ENCODE measurements at regions not wholly inside any gene's neighbourhood (a gene's known extent, or its start where the extent isn't known, plus 50 kb on each side); places are given as distances from the start of the nearest gene placed in this dataset.

GRCh38 chr1:187631381-187631675, 802.6 kb downstream of the PLA2G4A start:
- Histone ChIP-seq H3K9me3 (ENCODE audit: insufficient read depth, low read depth, low read length) (peaks cover 30% of the 10 kb centered on the region), H3K27ac (ENCODE audit: low read depth, low read length) (no peak overlapping the region), H3K36me3 (ENCODE audit: insufficient read depth, low read length) (0 out of 2 replicates have a peak, but pooled peaks cover 8% of the 10 kb centered on the region), H3K4me1 (ENCODE audit: insufficient read depth, low read length) (peaks cover 3% of the 10 kb centered on the region; the same call in 1 of the 2 replicates), H3K27me3 (ENCODE audit: insufficient read depth, low read length) (no peaks in the 10 kb centered on the region), H3K9ac (ENCODE audit: low read depth, low read length) (no peak overlapping the region), H3K4me3 (ENCODE audit: low read length) (no peak overlapping the region)
- 93% methylated on average over 5 of the region's 5 CpGs for whole genome bisulfite sequencing

GRCh38 chr1:187631984-187632383, 803.2 kb downstream of the PLA2G4A start:
- Histone ChIP-seq H3K4me3 (ENCODE audit: low read length) (no peak overlapping the region), H3K9ac (ENCODE audit: low read depth, low read length) (no peak overlapping the region), H3K27ac (ENCODE audit: low read depth, low read length) (no peak overlapping the region), H3K9me3 (ENCODE audit: insufficient read depth, low read depth, low read length) (peaks cover 30% of the 10 kb centered on the region), H3K27me3 (ENCODE audit: insufficient read depth, low read length) (no peaks in the 10 kb centered on the region), H3K36me3 (ENCODE audit: insufficient read depth, low read length) (0 out of 2 replicates have a peak, but pooled peaks cover 8% of the 10 kb centered on the region), H3K4me1 (ENCODE audit: insufficient read depth, low read length) (no peaks in the 10 kb centered on the region)
- 94% methylated on average over 5 of the region's 5 CpGs for WGBS

GRCh38 chr1:187634940-187635339, 806.2 kb downstream of the PLA2G4A start:
- WGBS = 89% methylated on average over 1 of the region's 1 CpG
- no peaks in the 10 kb centered on the region for H3K4me1 ChIP-seq (ENCODE audit: insufficient read depth, low read length)
- H3K27me3 ChIP-seq (ENCODE audit: insufficient read depth, low read length) = no peaks in the 10 kb centered on the region
- no peak overlapping the region for H3K4me3 ChIP-seq (ENCODE audit: low read length)
- peaks cover 36% of the 10 kb centered on the region for H3K9me3 ChIP-seq (ENCODE audit: insufficient read depth, low read depth, low read length)
- H3K36me3 ChIP-seq (ENCODE audit: insufficient read depth, low read length) = 0 out of 2 replicates have a peak, but pooled peaks cover 8% of the 10 kb centered on the region
- H3K27ac ChIP-seq (ENCODE audit: low read depth, low read length) = no peak overlapping the region
- no peak overlapping the region for H3K9ac ChIP-seq (ENCODE audit: low read depth, low read length)

DNA sequence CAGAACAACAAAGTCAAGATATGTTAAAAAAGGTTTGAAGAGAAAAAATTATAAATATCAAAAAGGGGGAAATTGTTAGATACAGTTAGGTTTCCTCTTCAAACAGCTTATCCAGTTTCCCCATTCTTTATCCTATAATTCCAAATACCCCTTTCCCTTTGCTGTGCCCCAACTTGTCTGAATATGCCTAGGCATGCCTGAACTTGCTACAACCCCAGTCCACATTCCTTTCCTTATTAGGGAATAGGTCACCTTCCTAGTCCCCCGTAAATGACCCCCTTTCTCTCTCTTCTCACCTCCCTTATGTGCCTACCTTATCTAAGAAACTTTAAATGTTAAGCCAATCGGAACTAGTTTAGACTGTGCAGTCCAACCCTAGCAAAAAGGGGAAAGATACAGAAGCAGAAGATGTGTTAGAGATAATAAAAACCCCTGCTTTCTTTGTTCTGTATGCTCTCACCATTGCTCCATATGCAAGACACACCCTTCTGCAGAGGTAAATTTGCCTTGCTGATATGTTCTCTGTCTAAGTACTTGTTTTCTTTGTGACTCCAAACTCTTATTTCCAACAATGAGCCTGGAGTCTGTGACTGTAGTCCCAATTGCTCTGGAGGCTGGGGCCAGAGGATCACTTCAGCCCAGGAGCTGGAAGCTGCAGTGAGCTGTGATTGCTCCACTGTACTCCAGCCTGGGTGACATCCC, 810.1 kb downstream of the PLA2G4A start:
- 95% methylated on average over 2 of the region's 2 CpGs for WGBS

GRCh38 chr1:187641015-187641414, 812.3 kb downstream of the PLA2G4A start:
- Histone ChIP-seq H3K9ac (ENCODE audit: low read depth, low read length) (no peak overlapping the region), H3K27ac (ENCODE audit: low read depth, low read length) (no peak overlapping the region), H3K4me1 (ENCODE audit: insufficient read depth, low read length) (no peaks in the 10 kb centered on the region), H3K4me3 (ENCODE audit: low read length) (no peak overlapping the region), H3K9me3 (ENCODE audit: insufficient read depth, low read depth, low read length) (peaks cover 24% of the 10 kb centered on the region), H3K36me3 (ENCODE audit: insufficient read depth, low read length) (no peaks in the 10 kb centered on the region), H3K27me3 (ENCODE audit: insufficient read depth, low read length) (no peaks in the 10 kb centered on the region)
- WGBS = 97% methylated on average over 5 of the region's 5 CpGs

More for the DNA sequence above, 810.1 kb downstream of the PLA2G4A start:
- Histone ChIP-seq H3K9ac (ENCODE audit: low read depth, low read length) (no peak overlapping the region), H3K27me3 (ENCODE audit: insufficient read depth, low read length) (no peaks in the 10 kb centered on the region), H3K36me3 (ENCODE audit: insufficient read depth, low read length) (no peaks in the 10 kb centered on the region), H3K4me1 (ENCODE audit: insufficient read depth, low read length) (no peaks in the 10 kb centered on the region), H3K4me3 (ENCODE audit: low read length) (no peak overlapping the region), H3K27ac (ENCODE audit: low read depth, low read length) (no peak overlapping the region), H3K9me3 (ENCODE audit: insufficient read depth, low read depth, low read length) (peaks cover 24% of the 10 kb centered on the region)

- Histone ChIP-seq H3K36me3 (ENCODE audit: insufficient read depth, low read length) (no peaks in the 10 kb centered on the region), H3K27me3 (ENCODE audit: insufficient read depth, low read length) (no peaks in the 10 kb centered on the region), H3K4me3 (ENCODE audit: low read length) (no peak overlapping the region), H3K27ac (ENCODE audit: low read depth, low read length) (no peak overlapping the region), H3K9me3 (ENCODE audit: insufficient read depth, low read depth, low read length) (peaks cover 24% of the 10 kb centered on the region), H3K9ac (ENCODE audit: low read depth, low read length) (no peak overlapping the region), H3K4me1 (ENCODE audit: insufficient read depth, low read length) (no peaks in the 10 kb centered on the region)
- 94% methylated on average over 7 of the region's 7 CpGs for WGBS
Observed at GRCh38 chr1:187641463-187641862, 812.7 kb downstream of the PLA2G4A start.

- Histone ChIP-seq H3K9me3 (ENCODE audit: insufficient read depth, low read depth, low read length) (peaks cover 24% of the 10 kb centered on the region), H3K27me3 (ENCODE audit: insufficient read depth, low read length) (no peaks in the 10 kb centered on the region), H3K4me3 (ENCODE audit: low read length) (no peak overlapping the region), H3K9ac (ENCODE audit: low read depth, low read length) (no peak overlapping the region), H3K4me1 (ENCODE audit: insufficient read depth, low read length) (no peaks in the 10 kb centered on the region), H3K27ac (ENCODE audit: low read depth, low read length) (no peak overlapping the region), H3K36me3 (ENCODE audit: insufficient read depth, low read length) (no peaks in the 10 kb centered on the region)
- WGBS = 90% methylated on average over 2 of the region's 2 CpGs
Observed at GRCh38 chr1:187641907-187642306, 813.2 kb downstream of the PLA2G4A start.

DNA sequence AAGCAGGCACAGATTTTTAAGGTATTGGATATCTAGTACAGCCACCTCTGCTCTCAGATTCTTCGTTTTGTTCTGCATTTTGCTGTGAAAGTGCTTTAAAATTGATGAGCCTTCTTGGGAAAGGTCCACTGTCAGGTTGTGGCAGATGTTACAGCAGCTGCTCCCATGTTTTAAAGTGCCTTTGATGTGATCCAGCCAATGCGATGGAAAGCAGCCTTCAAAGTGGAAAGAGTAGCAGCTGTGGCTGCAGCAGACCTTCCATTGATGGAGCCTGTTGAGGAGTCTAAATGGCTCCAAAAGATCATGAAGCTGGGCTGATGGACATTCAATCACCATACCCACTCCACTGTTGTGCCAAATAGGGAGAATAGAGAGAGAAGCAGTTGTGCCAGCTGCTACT, 816.9 kb downstream of the PLA2G4A start:
- no peaks in the 10 kb centered on the region for H3K36me3 ChIP-seq (ENCODE audit: insufficient read depth, low read length)

DNA sequence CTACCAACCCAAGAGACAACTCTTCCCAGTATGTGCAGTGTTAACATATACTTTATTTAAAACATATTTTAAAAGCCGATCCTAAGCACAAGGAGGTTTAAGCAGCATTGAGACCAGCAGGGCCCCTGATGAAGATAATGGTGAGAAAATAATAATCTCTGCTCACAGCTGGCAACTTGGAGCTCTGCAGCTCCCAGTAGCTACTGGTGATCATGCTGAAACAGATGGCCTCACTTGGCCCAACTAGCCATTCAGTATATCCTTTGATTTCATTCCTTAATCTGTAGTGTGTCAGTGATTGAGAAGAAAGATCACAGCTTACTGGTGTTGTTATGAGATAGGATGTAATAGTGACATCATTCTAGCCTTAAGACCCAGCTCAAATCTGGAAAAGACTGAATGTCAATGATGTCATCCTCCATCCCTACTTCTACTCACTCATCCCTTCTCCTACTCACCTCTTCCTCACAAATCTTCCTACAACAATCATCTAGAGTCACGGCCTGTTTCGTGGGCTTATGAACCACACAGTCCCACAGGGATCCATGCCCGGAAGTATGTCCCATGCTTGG, 817.9 kb downstream of the PLA2G4A start:
- H3K27ac ChIP-seq (ENCODE audit: low read depth, low read length) = no peak overlapping the region
- WGBS = 95% methylated on average over 4 of the region's 4 CpGs
- H3K9ac ChIP-seq (ENCODE audit: low read depth, low read length) = no peak overlapping the region
- no peak overlapping the region for H3K4me3 ChIP-seq (ENCODE audit: low read length)
- no peaks in the 10 kb centered on the region for H3K27me3 ChIP-seq (ENCODE audit: insufficient read depth, low read length)
- peaks cover 2% of the 10 kb centered on the region; the same call in 1 of the 2 replicates for H3K9me3 ChIP-seq (ENCODE audit: insufficient read depth, low read depth, low read length)
- H3K36me3 ChIP-seq (ENCODE audit: insufficient read depth, low read length) = no peaks in the 10 kb centered on the region
- H3K4me1 ChIP-seq (ENCODE audit: insufficient read depth, low read length) = no peaks in the 10 kb centered on the region

More for the DNA sequence above, 816.9 kb downstream of the PLA2G4A start:
- H3K27ac ChIP-seq (ENCODE audit: low read depth, low read length) = no peak overlapping the region
- H3K9ac ChIP-seq (ENCODE audit: low read depth, low read length) = no peak overlapping the region
- H3K4me1 ChIP-seq (ENCODE audit: insufficient read depth, low read length) = no peaks in the 10 kb centered on the region
- 95% methylated on average over 2 of the region's 2 CpGs for WGBS
- H3K27me3 ChIP-seq (ENCODE audit: insufficient read depth, low read length) = no peaks in the 10 kb centered on the region
- H3K4me3 ChIP-seq (ENCODE audit: low read length) = no peak overlapping the region
- peaks cover 12% of the 10 kb centered on the region for H3K9me3 ChIP-seq (ENCODE audit: insufficient read depth, low read depth, low read length)

DNA sequence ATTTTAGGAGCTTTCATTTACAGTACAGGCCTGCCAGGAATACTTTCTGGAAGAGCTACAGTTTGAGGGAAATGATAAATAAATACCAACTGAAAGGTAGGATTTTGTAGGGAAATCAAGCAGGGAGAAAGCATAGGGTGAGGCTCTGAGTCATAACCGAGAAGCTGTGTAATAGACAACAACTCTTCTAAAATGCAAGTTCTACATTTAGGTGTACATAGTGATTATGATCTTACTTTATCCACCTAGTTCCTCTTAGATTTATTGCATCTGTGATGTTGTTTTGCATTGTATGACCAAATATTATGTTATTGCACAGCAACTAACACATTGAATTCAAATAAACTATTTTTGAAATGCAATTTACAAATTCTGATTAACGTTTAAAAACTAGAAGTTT, 819.3 kb downstream of the PLA2G4A start:
- no peak overlapping the region for H3K27ac ChIP-seq (ENCODE audit: low read depth, low read length)
- H3K36me3 ChIP-seq (ENCODE audit: insufficient read depth, low read length) = no peaks in the 10 kb centered on the region
- no peaks in the 10 kb centered on the region for H3K4me1 ChIP-seq (ENCODE audit: insufficient read depth, low read length)
- WGBS = 75% methylated on average over 1 of the region's 2 CpGs
- H3K9ac ChIP-seq (ENCODE audit: low read depth, low read length) = no peak overlapping the region
- no peaks in the 10 kb centered on the region for H3K27me3 ChIP-seq (ENCODE audit: insufficient read depth, low read length)
- no peaks in the 10 kb centered on the region for H3K9me3 ChIP-seq (ENCODE audit: insufficient read depth, low read depth, low read length)
- H3K4me3 ChIP-seq (ENCODE audit: low read length) = no peak overlapping the region

GRCh38 chr1:187654635-187655034, 825.9 kb downstream of the PLA2G4A start:
- WGBS = no CpG with 5 or more reads among the region's 2 CpGs
- Histone ChIP-seq H3K4me3 (ENCODE audit: low read length) (no peak overlapping the region), H3K4me1 (ENCODE audit: insufficient read depth, low read length) (no peaks in the 10 kb centered on the region), H3K9me3 (ENCODE audit: insufficient read depth, low read depth, low read length) (no peaks in the 10 kb centered on the region), H3K27me3 (ENCODE audit: insufficient read depth, low read length) (no peaks in the 10 kb centered on the region), H3K27ac (ENCODE audit: low read depth, low read length) (no peak overlapping the region), H3K9ac (ENCODE audit: low read depth, low read length) (no peak overlapping the region), H3K36me3 (ENCODE audit: insufficient read depth, low read length) (no peaks in the 10 kb centered on the region)

Data from HUES64 (cell line).